ENCODE measurements at regions not wholly inside any gene's neighbourhood (a gene's known extent, or its start where the extent isn't known, plus 50 kb on each side); places are given as distances from the start of the nearest gene placed in this dataset.
A peak's percentile ranks its signal among the peaks of the same experiment; 100 is the strongest.

- Histone ChIP-seq H3K27me3 (ENCODE audit: control insufficient read depth, insufficient read depth, low read length) (no peaks in the 10 kb centered on the region), H3K9me3 (ENCODE audit: control insufficient read depth, insufficient read depth, low read length) (no peaks in the 10 kb centered on the region), H3K4me3 (ENCODE audit: low read depth, low read length) (no peak overlapping the region), H3K27ac (ENCODE audit: low read depth, low read length) (no peak overlapping the region), H3K9ac (ENCODE audit: low read depth, low read length) (no peak overlapping the region), H3K36me3 (ENCODE audit: control insufficient read depth, insufficient read depth, low read length) (no peaks in the 10 kb centered on the region), H3K4me1 (ENCODE audit: control insufficient read depth, insufficient read depth, low read length) (0 out of 2 replicates have a peak, but pooled peaks cover 5% of the 10 kb centered on the region)
Observed at GRCh38 chrX:140393507-140393906, 111.4 kb downstream of the SOX3 start.

- Histone ChIP-seq H3K4me3 (ENCODE audit: low read depth, low read length) (no peak overlapping the region), H3K36me3 (ENCODE audit: control insufficient read depth, insufficient read depth, low read length) (no peaks in the 10 kb centered on the region), H3K27me3 (ENCODE audit: control insufficient read depth, insufficient read depth, low read length) (no peaks in the 10 kb centered on the region), H3K9ac (ENCODE audit: low read depth, low read length) (no peak overlapping the region), H3K27ac (ENCODE audit: low read depth, low read length) (no peak overlapping the region), H3K4me1 (ENCODE audit: control insufficient read depth, insufficient read depth, low read length) (no peaks in the 10 kb centered on the region), H3K9me3 (ENCODE audit: control insufficient read depth, insufficient read depth, low read length) (no peaks in the 10 kb centered on the region)
Observed at GRCh38 chrX:140391313-140391712, 113.6 kb downstream of the SOX3 start.

GRCh38 chrX:140389331-140389730, 115.5 kb downstream of the SOX3 start:
- no peaks in the 10 kb centered on the region for H3K27me3 ChIP-seq (ENCODE audit: control insufficient read depth, insufficient read depth, low read length)
- H3K27ac ChIP-seq (ENCODE audit: low read depth, low read length) = no peak overlapping the region
- no peak overlapping the region for H3K4me3 ChIP-seq (ENCODE audit: low read depth, low read length)
- H3K36me3 ChIP-seq (ENCODE audit: control insufficient read depth, insufficient read depth, low read length) = no peaks in the 10 kb centered on the region
- H3K9ac ChIP-seq (ENCODE audit: low read depth, low read length) = no peak overlapping the region
- H3K9me3 ChIP-seq (ENCODE audit: control insufficient read depth, insufficient read depth, low read length) = no peaks in the 10 kb centered on the region
- no peaks in the 10 kb centered on the region for H3K4me1 ChIP-seq (ENCODE audit: control insufficient read depth, insufficient read depth, low read length)

GRCh38 chrX:140362861-140363260, 142.0 kb downstream of the SOX3 start:
- Histone ChIP-seq H3K27me3 (ENCODE audit: control insufficient read depth, insufficient read depth, low read length) (peaks cover 6% of the 10 kb centered on the region), H3K9ac (ENCODE audit: low read depth, low read length) (no peak overlapping the region), H3K9me3 (ENCODE audit: control insufficient read depth, insufficient read depth, low read length) (no peaks in the 10 kb centered on the region), H3K4me3 (ENCODE audit: low read depth, low read length) (no peak overlapping the region), H3K36me3 (ENCODE audit: control insufficient read depth, insufficient read depth, low read length) (no peaks in the 10 kb centered on the region), H3K4me1 (ENCODE audit: control insufficient read depth, insufficient read depth, low read length) (peaks cover 32% of the 10 kb centered on the region), H3K27ac (ENCODE audit: low read depth, low read length) (no peak overlapping the region)

- Histone ChIP-seq H3K4me1 (ENCODE audit: control insufficient read depth, insufficient read depth, low read length) (peaks cover 34% of the 10 kb centered on the region), H3K27me3 (ENCODE audit: control insufficient read depth, insufficient read depth, low read length) (peaks cover 21% of the 10 kb centered on the region), H3K36me3 (ENCODE audit: control insufficient read depth, insufficient read depth, low read length) (no peaks in the 10 kb centered on the region), H3K9me3 (ENCODE audit: control insufficient read depth, insufficient read depth, low read length) (no peaks in the 10 kb centered on the region), H3K9ac (ENCODE audit: low read depth, low read length) (no peak overlapping the region), H3K27ac (ENCODE audit: low read depth, low read length) (peak overlapping the region; percentile 52), H3K4me3 (ENCODE audit: low read depth, low read length) (no peak overlapping the region; the same call in 1 of the 2 replicates)
Observed at GRCh38 chrX:140360924-140361323, 143.9 kb downstream of the SOX3 start.

- Histone ChIP-seq H3K4me3 (ENCODE audit: low read depth, low read length) (no peak overlapping the region; the same call in 1 of the 2 replicates), H3K27me3 (ENCODE audit: control insufficient read depth, insufficient read depth, low read length) (peaks cover 28% of the 10 kb centered on the region), H3K9ac (ENCODE audit: low read depth, low read length) (no peak overlapping the region), H3K36me3 (ENCODE audit: control insufficient read depth, insufficient read depth, low read length) (no peaks in the 10 kb centered on the region), H3K27ac (ENCODE audit: low read depth, low read length) (no peak overlapping the region), H3K4me1 (ENCODE audit: control insufficient read depth, insufficient read depth, low read length) (peaks cover 40% of the 10 kb centered on the region), H3K9me3 (ENCODE audit: control insufficient read depth, insufficient read depth, low read length) (no peaks in the 10 kb centered on the region)
Observed at GRCh38 chrX:140360284-140360683, 144.6 kb downstream of the SOX3 start.

GRCh38 chrX:140355922-140356321, 148.9 kb downstream of the SOX3 start:
- Histone ChIP-seq H3K9me3 (ENCODE audit: control insufficient read depth, insufficient read depth, low read length) (no peaks in the 10 kb centered on the region), H3K27ac (ENCODE audit: low read depth, low read length) (no peak overlapping the region), H3K4me3 (ENCODE audit: low read depth, low read length) (no peak overlapping the region), H3K27me3 (ENCODE audit: control insufficient read depth, insufficient read depth, low read length) (peaks cover 29% of the 10 kb centered on the region), H3K4me1 (ENCODE audit: control insufficient read depth, insufficient read depth, low read length) (peaks cover 24% of the 10 kb centered on the region), H3K36me3 (ENCODE audit: control insufficient read depth, insufficient read depth, low read length) (no peaks in the 10 kb centered on the region), H3K9ac (ENCODE audit: low read depth, low read length) (no peak overlapping the region)

GRCh38 chrX:140355429-140355828, 149.4 kb downstream of the SOX3 start:
- Histone ChIP-seq H3K27me3 (ENCODE audit: control insufficient read depth, insufficient read depth, low read length) (peaks cover 29% of the 10 kb centered on the region), H3K4me1 (ENCODE audit: control insufficient read depth, insufficient read depth, low read length) (peaks cover 19% of the 10 kb centered on the region), H3K4me3 (ENCODE audit: low read depth, low read length) (no peak overlapping the region), H3K9ac (ENCODE audit: low read depth, low read length) (no peak overlapping the region), H3K9me3 (ENCODE audit: control insufficient read depth, insufficient read depth, low read length) (no peaks in the 10 kb centered on the region), H3K27ac (ENCODE audit: low read depth, low read length) (no peak overlapping the region), H3K36me3 (ENCODE audit: control insufficient read depth, insufficient read depth, low read length) (no peaks in the 10 kb centered on the region)

GRCh38 chrX:140354431-140355120, 150.3 kb downstream of the SOX3 start:
- no peak overlapping the region for H3K9ac ChIP-seq (ENCODE audit: low read depth, low read length)
- H3K4me3 ChIP-seq (ENCODE audit: low read depth, low read length) = no peak overlapping the region
- H3K4me1 ChIP-seq (ENCODE audit: control insufficient read depth, insufficient read depth, low read length) = peaks cover 17% of the 10 kb centered on the region
- H3K27ac ChIP-seq (ENCODE audit: low read depth, low read length) = peak overlapping the region; percentile 65
- H3K36me3 ChIP-seq (ENCODE audit: control insufficient read depth, insufficient read depth, low read length) = no peaks in the 10 kb centered on the region
- peaks cover 29% of the 10 kb centered on the region for H3K27me3 ChIP-seq (ENCODE audit: control insufficient read depth, insufficient read depth, low read length)
- no peaks in the 10 kb centered on the region for H3K9me3 ChIP-seq (ENCODE audit: control insufficient read depth, insufficient read depth, low read length)

- H3K9ac ChIP-seq (ENCODE audit: low read depth, low read length) = peak overlapping the region; percentile 31; the same call in 1 of the 2 replicates
- H3K4me1 ChIP-seq (ENCODE audit: control insufficient read depth, insufficient read depth, low read length) = peaks cover 39% of the 10 kb centered on the region
- H3K4me3 ChIP-seq (ENCODE audit: low read depth, low read length) = peak overlapping the region; percentile 18; the same call in 1 of the 2 replicates
- H3K27ac ChIP-seq (ENCODE audit: low read depth, low read length) = peak overlapping the region; percentile 71
- H3K36me3 ChIP-seq (ENCODE audit: control insufficient read depth, insufficient read depth, low read length) = no peaks in the 10 kb centered on the region
- H3K27me3 ChIP-seq (ENCODE audit: control insufficient read depth, insufficient read depth, low read length) = no peaks in the 10 kb centered on the region
- no peaks in the 10 kb centered on the region for H3K9me3 ChIP-seq (ENCODE audit: control insufficient read depth, insufficient read depth, low read length)
Observed at GRCh38 chrX:140346729-140347128, 158.1 kb downstream of the SOX3 start.

- Histone ChIP-seq H3K36me3 (ENCODE audit: control insufficient read depth, insufficient read depth, low read length) (no peaks in the 10 kb centered on the region), H3K4me3 (ENCODE audit: low read depth, low read length) (no peak overlapping the region), H3K27me3 (ENCODE audit: control insufficient read depth, insufficient read depth, low read length) (no peaks in the 10 kb centered on the region), H3K27ac (ENCODE audit: low read depth, low read length) (no peak overlapping the region), H3K4me1 (ENCODE audit: control insufficient read depth, insufficient read depth, low read length) (peaks cover 38% of the 10 kb centered on the region), H3K9me3 (ENCODE audit: control insufficient read depth, insufficient read depth, low read length) (no peaks in the 10 kb centered on the region), H3K9ac (ENCODE audit: low read depth, low read length) (no peak overlapping the region)
Observed at GRCh38 chrX:140343226-140343868, 161.5 kb downstream of the SOX3 start.
